Gastroesophageal sphincter (tissue), 4 donors: ENCODE measurements at regions not wholly inside any gene's neighbourhood (a gene's known extent, or its start where the extent isn't known, plus 50 kb on each side); places are given as distances from the start of the nearest gene placed in this dataset.

Experiments
- ATAC-seq: fragments of 150-250 bp; one replicate; pipeline ENCODE4 v1.9.1; 2016; ENCODE audit warnings: mild to moderate bottlenecking, moderate library complexity
- H3K27ac ChIP-seq, 4 donors: fragments of 200-600 bp; sonication (generic) in 3 of 4; 1 replicate in 3 of 4; 2 replicates in 1 of 4; pipeline ENCODE4 v1.5.1; 2016 to 2019
- H3K27me3 ChIP-seq: fragments of 200-600 bp; sonication (generic); one replicate; pipeline ENCODE4 v1.5.1; 2019
- H3K36me3 ChIP-seq, 2 donors: fragments of 200-600 bp; sonication (generic); one replicate each; pipeline ENCODE4 v1.5.1; 2019; ENCODE audit warnings: control low read depth in 1 of 2
- H3K4me1 ChIP-seq, 3 donors: fragments of 200-600 bp; sonication (generic); 1 replicate in 2 of 3; 2 replicates in 1 of 3; pipeline ENCODE4 v1.5.1; 2016 to 2019; ENCODE audit warnings: control low read depth in 2 of 3
- H3K4me3 ChIP-seq, 2 donors: fragments of 200-600 bp; sonication (generic); one replicate each; pipeline ENCODE4 v1.5.1; 2019; ENCODE audit warnings: mild to moderate bottlenecking in 1 of 2, moderate library complexity in 1 of 2
- H3K9me3 ChIP-seq, 3 donors: fragments of 200-600 bp; sonication (generic); one replicate each; pipeline ENCODE4 v1.5.1; 2017 to 2019; ENCODE audit warnings: control low read depth in 2 of 3
- EP300 ChIP-seq: sonication (generic); formaldehyde crosslinking; IDR thresholded peaks from one replicate; pipeline ENCODE4 v1.6.1; 2017; ENCODE audit warnings: antibody characterized with exemption, mild to moderate bottlenecking
- POLR2A ChIP-seq, 2 donors: fragments of 450-650 bp; IDR thresholded peaks; one replicate each; pipeline ENCODE4 v1.6.1; 2017; ENCODE audit warnings: antibody characterized with exemption in 2 of 2, mild to moderate bottlenecking in 2 of 2, moderate library complexity in 1 of 2
- POLR2AphosphoS5 ChIP-seq: sonication (generic); formaldehyde crosslinking; IDR thresholded peaks from one replicate; pipeline ENCODE4 v1.6.1; 2017; ENCODE audit warnings: antibody characterized with exemption
- WGBS, 2 donors: methylation state at CpG; one replicate each; pipeline ENCODE4 v1.1.5; 2018; ENCODE audit warnings: low coverage in 1 of 2; 5-methylcytosine and 5-hydroxymethylcytosine counted together
- TF ChIP-seq, protein P1 (sequence below), 4 experiments: fragments of 200-600 bp in 2 of 4; fragments of 450-650 bp in 2 of 4; sonication (generic) in 1 of 4; IDR thresholded peaks; one replicate each; pipeline ENCODE4 v1.5.1; 2017 to 2019; ENCODE audit warnings: antibody characterized with exemption in 4 of 4, mild to moderate bottlenecking in 2 of 4, moderate library complexity in 2 of 4

DNA sequence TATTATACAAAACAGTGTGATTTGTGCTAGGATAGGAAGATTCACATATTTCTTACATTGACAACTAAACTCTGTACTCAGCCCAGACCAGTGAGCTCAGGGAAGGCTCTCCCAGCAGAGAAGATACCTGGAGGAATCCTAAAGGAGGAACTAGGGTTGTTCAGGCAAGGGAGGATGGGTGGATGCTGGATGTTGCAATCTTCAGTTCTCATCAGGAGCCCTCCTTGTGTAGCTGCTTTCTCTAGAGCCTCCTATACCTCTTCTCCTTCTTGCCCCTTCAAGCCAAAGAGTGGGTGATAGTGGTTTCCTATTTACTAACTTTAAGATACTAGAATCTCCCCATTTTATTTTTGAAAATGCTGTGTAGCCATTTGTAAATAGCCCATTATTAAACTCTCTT lies 117.3 kb downstream of the NKX6-1 start:
- Histone ChIP-seq H3K9me3 (no peaks in the 10 kb centered on the region), H3K4me1 (no peaks in the 10 kb centered on the region), H3K36me3 (no peaks in the 10 kb centered on the region), H3K27me3 (no peaks in the 10 kb centered on the region), H3K27ac (no peak overlapping the region), H3K4me3 (no peak overlapping the region)
- TF ChIP-seq POLR2A (IDR thresholded peaks at IDR 0.05), result no peak
- TF ChIP-seq, protein P1, sequence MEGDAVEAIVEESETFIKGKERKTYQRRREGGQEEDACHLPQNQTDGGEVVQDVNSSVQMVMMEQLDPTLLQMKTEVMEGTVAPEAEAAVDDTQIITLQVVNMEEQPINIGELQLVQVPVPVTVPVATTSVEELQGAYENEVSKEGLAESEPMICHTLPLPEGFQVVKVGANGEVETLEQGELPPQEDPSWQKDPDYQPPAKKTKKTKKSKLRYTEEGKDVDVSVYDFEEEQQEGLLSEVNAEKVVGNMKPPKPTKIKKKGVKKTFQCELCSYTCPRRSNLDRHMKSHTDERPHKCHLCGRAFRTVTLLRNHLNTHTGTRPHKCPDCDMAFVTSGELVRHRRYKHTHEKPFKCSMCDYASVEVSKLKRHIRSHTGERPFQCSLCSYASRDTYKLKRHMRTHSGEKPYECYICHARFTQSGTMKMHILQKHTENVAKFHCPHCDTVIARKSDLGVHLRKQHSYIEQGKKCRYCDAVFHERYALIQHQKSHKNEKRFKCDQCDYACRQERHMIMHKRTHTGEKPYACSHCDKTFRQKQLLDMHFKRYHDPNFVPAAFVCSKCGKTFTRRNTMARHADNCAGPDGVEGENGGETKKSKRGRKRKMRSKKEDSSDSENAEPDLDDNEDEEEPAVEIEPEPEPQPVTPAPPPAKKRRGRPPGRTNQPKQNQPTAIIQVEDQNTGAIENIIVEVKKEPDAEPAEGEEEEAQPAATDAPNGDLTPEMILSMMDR (IDR thresholded peaks at IDR 0.05), result no peak
- TF ChIP-seq POLR2AphosphoS5, result no peak
- TF ChIP-seq EP300, result no peak
- ATAC-seq, result no peak

- TF ChIP-seq POLR2A (IDR thresholded peaks at IDR 0.05) (no peak), POLR2AphosphoS5 (no peak), EP300 (no peak)
- TF ChIP-seq, protein P1 (IDR thresholded peaks at IDR 0.05), result no peak
- ATAC-seq, result no peak
- Histone ChIP-seq H3K27ac (no peak overlapping the region), H3K27me3 (no peaks in the 10 kb centered on the region), H3K4me3 (no peak overlapping the region), H3K36me3 (no peaks in the 10 kb centered on the region), H3K9me3 (no peaks in the 10 kb centered on the region), H3K4me1 (no peaks in the 10 kb centered on the region)
- WGBS, 2 donors, result 76 to 92% methylated on average over 6 to 10 of the region's 13 CpGs
Measured at GRCh38 chr4:84379917-84380641, 119.0 kb downstream of the NKX6-1 start.

GRCh38 chr4:84378983-84379382 lies 120.1 kb downstream of the NKX6-1 start:
- 59 to 69% methylated on average over 4 of the region's 4 CpGs for WGBS, 2 donors
- H3K27ac ChIP-seq, result no peak overlapping the region
- no peak for ATAC-seq
- H3K4me1 ChIP-seq, result no peaks in the 10 kb centered on the region
- no peak overlapping the region for H3K4me3 ChIP-seq
- TF ChIP-seq EP300 (no peak), POLR2AphosphoS5 (no peak), POLR2A (IDR thresholded peaks at IDR 0.05) (no peak)
- TF ChIP-seq, protein P1 (IDR thresholded peaks at IDR 0.05), result no peak
- no peaks in the 10 kb centered on the region for H3K27me3 ChIP-seq
- H3K9me3 ChIP-seq, result no peaks in the 10 kb centered on the region
- no peaks in the 10 kb centered on the region for H3K36me3 ChIP-seq

DNA sequence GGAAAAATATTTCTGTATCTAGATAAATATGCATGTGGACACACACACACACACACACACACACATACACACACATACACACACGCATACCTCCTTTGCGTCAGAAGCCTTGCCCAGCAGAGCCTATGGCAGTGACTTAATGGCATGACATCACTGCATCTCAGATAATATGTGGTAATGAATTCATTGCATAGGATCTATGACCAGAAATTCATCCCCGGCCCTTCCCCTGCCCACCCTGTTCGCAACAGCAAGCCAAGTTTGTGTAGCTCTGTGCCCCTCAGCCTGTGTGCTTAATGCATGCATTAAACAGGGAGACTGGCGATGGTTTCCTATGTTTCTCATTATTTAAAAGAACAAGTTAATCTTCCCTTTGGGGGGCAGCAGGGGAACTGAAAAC lies 120.7 kb downstream of the NKX6-1 start:
- H3K4me1 ChIP-seq, result no peaks in the 10 kb centered on the region
- no peaks in the 10 kb centered on the region for H3K27me3 ChIP-seq
- no peaks in the 10 kb centered on the region for H3K9me3 ChIP-seq
- TF ChIP-seq, protein P1 (IDR thresholded peaks at IDR 0.05), result no peak
- TF ChIP-seq POLR2A (IDR thresholded peaks at IDR 0.05), result no peak
- TF ChIP-seq POLR2AphosphoS5, result no peak
- no peak for TF ChIP-seq EP300
- ATAC-seq, result no peak
- WGBS, 2 donors, result 90 to 91% methylated on average over 3 to 5 of the region's 5 CpGs
- H3K4me3 ChIP-seq, result no peak overlapping the region
- H3K36me3 ChIP-seq, result no peaks in the 10 kb centered on the region
- H3K27ac ChIP-seq, result no peak overlapping the region

DNA sequence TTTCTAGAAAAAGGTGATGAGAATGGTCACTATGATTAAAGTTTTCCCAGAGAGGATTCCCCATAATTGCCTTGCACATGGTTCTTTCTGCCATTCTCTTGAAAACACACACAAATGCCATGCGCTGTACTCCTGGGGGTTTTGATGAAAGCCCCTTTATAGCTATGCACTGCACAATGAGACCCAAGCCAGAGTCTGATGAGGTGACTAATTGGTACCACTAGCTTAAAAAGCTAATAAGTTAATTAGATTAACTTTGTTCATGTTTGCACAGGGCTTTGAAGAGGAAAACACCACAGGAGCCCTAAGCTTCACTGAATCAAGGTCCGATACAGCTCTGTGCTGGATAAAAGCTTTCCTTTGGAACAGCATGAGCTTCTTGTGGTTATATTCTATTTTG lies 132.2 kb downstream of the NKX6-1 start:
- 90 to 95% methylated on average over 2 of the region's 2 CpGs for WGBS, 2 donors
- TF ChIP-seq POLR2A (IDR thresholded peaks at IDR 0.05) (no peak), EP300 (no peak), POLR2AphosphoS5 (no peak)
- TF ChIP-seq, protein P1 (IDR thresholded peaks at IDR 0.05), result no peak
- no peaks in the 10 kb centered on the region for H3K27me3 ChIP-seq
- ATAC-seq, result no peak
- H3K36me3 ChIP-seq, result no peaks in the 10 kb centered on the region
- H3K4me1 ChIP-seq, result no peaks in the 10 kb centered on the region
- no peak overlapping the region for H3K27ac ChIP-seq
- peaks cover 0 to 2% (median 0%) of the 10 kb centered on the region in 3 donors for H3K9me3 ChIP-seq
- no peak overlapping the region for H3K4me3 ChIP-seq
